ENCODE measurements at regions not wholly inside any gene's neighbourhood (a gene's known extent, or its start where the extent isn't known, plus 50 kb on each side); places are given as distances from the start of the nearest gene placed in this dataset.

- no peaks in the 10 kb centered on the region for H3K36me3 Mint-ChIP-seq (ENCODE audit: low read depth)
- H3K4me1 Mint-ChIP-seq (ENCODE audit: low read depth), result peaks cover 36% of the 10 kb centered on the region
- no peak for DNase-seq (ENCODE audit: low spot score)
Observed at GRCh38 chr6:74671558-74672025, 534.3 kb downstream of the COL12A1 start.

GRCh38 chr6:74658391-74658790 lies 547.5 kb downstream of the COL12A1 start:
- Mint-ChIP-seq H3K27me3 (ENCODE audit: low read depth) (no peaks in the 10 kb centered on the region), H3K36me3 (ENCODE audit: low read depth) (peaks cover 10% of the 10 kb centered on the region), H3K27ac (ENCODE audit: unreplicated experiment) (no peak overlapping the region), H3K4me3 (ENCODE audit: unreplicated experiment) (no peak overlapping the region), H3K4me1 (ENCODE audit: low read depth) (peaks cover 44% of the 10 kb centered on the region), H3K9me3 (ENCODE audit: low read depth) (peaks cover 19% of the 10 kb centered on the region)
- no peak for DNase-seq (ENCODE audit: low spot score)
- no peak for TF ChIP-seq CTCF (IDR thresholded peaks at IDR 0.05)

More at GRCh38 chr6:74671558-74672025, 534.3 kb downstream of the COL12A1 start:
- no peak for TF ChIP-seq CTCF (IDR thresholded peaks at IDR 0.05)
- peaks cover 11% of the 10 kb centered on the region for H3K9me3 Mint-ChIP-seq (ENCODE audit: low read depth)
- H3K27ac Mint-ChIP-seq (ENCODE audit: unreplicated experiment), result peak overlapping the region; percentile 79
- no peaks in the 10 kb centered on the region for H3K27me3 Mint-ChIP-seq (ENCODE audit: low read depth)
- no peak overlapping the region for H3K4me3 Mint-ChIP-seq (ENCODE audit: unreplicated experiment)

- DNase-seq (ENCODE audit: low spot score), result no peak
- Mint-ChIP-seq H3K4me3 (ENCODE audit: unreplicated experiment) (no peak overlapping the region), H3K27me3 (ENCODE audit: low read depth) (no peaks in the 10 kb centered on the region), H3K4me1 (ENCODE audit: low read depth) (peaks cover 44% of the 10 kb centered on the region), H3K36me3 (ENCODE audit: low read depth) (peaks cover 7% of the 10 kb centered on the region), H3K27ac (ENCODE audit: unreplicated experiment) (no peak overlapping the region), H3K9me3 (ENCODE audit: low read depth) (peaks cover 15% of the 10 kb centered on the region)
- no peak for TF ChIP-seq CTCF (IDR thresholded peaks at IDR 0.05)
Observed at GRCh38 chr6:74657931-74658330, 547.9 kb downstream of the COL12A1 start.

- no peak for TF ChIP-seq CTCF (IDR thresholded peaks at IDR 0.05)
Observed at GRCh38 chr6:74657011-74657410, 548.8 kb downstream of the COL12A1 start.

GRCh38 chr6:74656453-74656852 lies 549.4 kb downstream of the COL12A1 start:
- Mint-ChIP-seq H3K27me3 (ENCODE audit: low read depth) (no peaks in the 10 kb centered on the region), H3K4me3 (ENCODE audit: unreplicated experiment) (no peak overlapping the region), H3K4me1 (ENCODE audit: low read depth) (peaks cover 57% of the 10 kb centered on the region), H3K9me3 (ENCODE audit: low read depth) (peaks cover 11% of the 10 kb centered on the region), H3K27ac (ENCODE audit: unreplicated experiment) (no peak overlapping the region), H3K36me3 (ENCODE audit: low read depth) (peaks cover 4% of the 10 kb centered on the region)
- TF ChIP-seq CTCF (IDR thresholded peaks at IDR 0.05), result no peak
- DNase-seq (ENCODE audit: low spot score), result no peak

More at GRCh38 chr6:74657011-74657410, 548.8 kb downstream of the COL12A1 start:
- peaks cover 6% of the 10 kb centered on the region for H3K36me3 Mint-ChIP-seq (ENCODE audit: low read depth)
- no peak overlapping the region for H3K27ac Mint-ChIP-seq (ENCODE audit: unreplicated experiment)
- DNase-seq (ENCODE audit: low spot score), result no peak
- H3K27me3 Mint-ChIP-seq (ENCODE audit: low read depth), result no peaks in the 10 kb centered on the region
- H3K9me3 Mint-ChIP-seq (ENCODE audit: low read depth), result peaks cover 11% of the 10 kb centered on the region
- H3K4me1 Mint-ChIP-seq (ENCODE audit: low read depth), result peaks cover 52% of the 10 kb centered on the region
- no peak overlapping the region for H3K4me3 Mint-ChIP-seq (ENCODE audit: unreplicated experiment)

Measured in chondrocyte (in vitro differentiated cells).